SU-DHL-6 (cell line): ENCODE measurements at regions not wholly inside any gene's neighbourhood (a gene's known extent, or its start where the extent isn't known, plus 50 kb on each side); places are given as distances from the start of the nearest gene placed in this dataset.

ENCODE experiments used
- H2AFZ ChIP-seq: fragments of 200-600 bp; sonication (generic); 2 replicates; pipeline ENCODE4 v1.6.1; 2014; ENCODE audit warnings: low read depth, mild to moderate bottlenecking, moderate library complexity, mixed read lengths, antibody characterized with exemption, low read length; ENCODE audit not compliant: severe bottlenecking
- H3F3A ChIP-seq: fragments of 200-600 bp; shearing (Covaris generic); 2 replicates; pipeline ENCODE4 v1.6.0; 2016; ENCODE audit warnings: antibody characterized with exemption, mild to moderate bottlenecking; ENCODE audit not compliant: insufficient read depth
- H3K27ac ChIP-seq: fragments of 200-600 bp; sonication (generic); 2 replicates; pipeline ENCODE4 v1.5.1; 2016; ENCODE audit warnings: low read depth, mild to moderate bottlenecking, low read length, moderate library complexity, mixed read lengths
- H3K27me3 ChIP-seq: fragments of 200-600 bp; sonication (generic), shearing (Covaris generic); 2 replicates; pipeline ENCODE4 v1.6.0; 2014; ENCODE audit warnings: mild to moderate bottlenecking, low read length
- H3K36me3 ChIP-seq: fragments of 200-600 bp; sonication (generic); 2 replicates; pipeline ENCODE4 v1.6.1; 2014; ENCODE audit warnings: mild to moderate bottlenecking, low read length, mixed read lengths
- H3K4me2 ChIP-seq: fragments of 300-600, 200-600 bp; shearing (Covaris generic), sonication (generic); 2 replicates; pipeline ENCODE4 v1.6.0; 2014; ENCODE audit warnings: low read length, low read depth, mild to moderate bottlenecking; ENCODE audit not compliant: poor library complexity, severe bottlenecking
- H3K4me3 ChIP-seq: fragments of 200-600 bp; sonication (generic); 2 replicates; pipeline ENCODE4 v1.5.1; 2014; ENCODE audit warnings: antibody characterized with exemption, low read length, mild to moderate bottlenecking, mixed read lengths; ENCODE audit not compliant: insufficient read depth, poor library complexity, severe bottlenecking
- H3K79me2 ChIP-seq: fragments of 200-600 bp; sonication (generic); 2 replicates; pipeline ENCODE4 v1.6.1; 2014; ENCODE audit warnings: mild to moderate bottlenecking, low read length, moderate library complexity; ENCODE audit not compliant: insufficient read depth
- H3K9ac ChIP-seq: fragments of 200-600 bp; sonication (generic); 2 replicates; pipeline ENCODE4 v1.7.0; 2014; ENCODE audit warnings: mild to moderate bottlenecking, low read length
- H3K9me2 ChIP-seq: fragments of 200-600 bp; sonication (generic); replicated peaks from 2 replicates; pipeline ENCODE4 v1.6.1; 2014; ENCODE audit warnings: low read length; ENCODE audit not compliant: insufficient read depth
- H3K9me3 ChIP-seq: fragments of 200-600 bp; sonication (generic); 2 replicates; pipeline ENCODE4 v1.6.1; 2014; ENCODE audit warnings: low read length, mixed read lengths; ENCODE audit not compliant: insufficient read depth
- H4K20me1 ChIP-seq: fragments of 200-600 bp; sonication (generic); 2 replicates; pipeline ENCODE4 v1.6.1; 2014; ENCODE audit warnings: low read depth, mild to moderate bottlenecking, antibody characterized with exemption, low read length, moderate library complexity, mixed read lengths
- CTCF ChIP-seq: fragments of 200-600 bp; sonication (generic); IDR thresholded peaks from one replicate; pipeline ENCODE4 v1.5.1; 2017; ENCODE audit warnings: antibody characterized with exemption, mild to moderate bottlenecking, low read length, moderate library complexity; ENCODE audit not compliant: insufficient read depth, poor library complexity, severe bottlenecking
- EZH2phosphoT487 ChIP-seq: fragments of 200-600 bp; sonication (generic), shearing (Covaris generic); conservative IDR thresholded peaks from 2 replicates; pipeline ENCODE4 v1.6.1; 2018; ENCODE audit warnings: mild to moderate bottlenecking, antibody characterized with exemption, low read length, moderate library complexity, mixed read lengths

GRCh38 chr4:11587797-11588196 is 159.1 kb upstream of the HS3ST1 start:
- no peaks in the 10 kb centered on the region for H3K9me2 ChIP-seq

GRCh38 chr4:11585506-11585905 is 156.8 kb upstream of the HS3ST1 start:
- Histone ChIP-seq H2AFZ (no peak overlapping the region), H3K9me2 (no peaks in the 10 kb centered on the region), H3K27me3 (no peaks in the 10 kb centered on the region), H3K79me2 (no peaks in the 10 kb centered on the region), H4K20me1 (no peaks in the 10 kb centered on the region), H3K4me3 (no peak overlapping the region), H3F3A (no peaks in the 10 kb centered on the region), H3K36me3 (no peaks in the 10 kb centered on the region), H3K4me2 (no peak overlapping the region), H3K9ac (no peak overlapping the region), H3K27ac (no peak overlapping the region), H3K9me3 (no peaks in the 10 kb centered on the region)
- TF ChIP-seq EZH2phosphoT487 (no peak), CTCF (no peak)

More at GRCh38 chr4:11587797-11588196, 159.1 kb upstream of the HS3ST1 start:
- no peak overlapping the region for H2AFZ ChIP-seq
- H3K4me2 ChIP-seq: no peak overlapping the region
- no peak overlapping the region for H3K4me3 ChIP-seq
- no peak overlapping the region for H3K9ac ChIP-seq
- TF ChIP-seq EZH2phosphoT487 (no peak), CTCF (no peak)
- H3K9me3 ChIP-seq: no peaks in the 10 kb centered on the region
- H3F3A ChIP-seq: no peaks in the 10 kb centered on the region
- H4K20me1 ChIP-seq: no peaks in the 10 kb centered on the region
- H3K27me3 ChIP-seq: no peaks in the 10 kb centered on the region
- no peaks in the 10 kb centered on the region for H3K36me3 ChIP-seq
- no peak overlapping the region for H3K27ac ChIP-seq
- H3K79me2 ChIP-seq: no peaks in the 10 kb centered on the region

GRCh38 chr4:11568511-11568910 is 139.8 kb upstream of the HS3ST1 start:
- Histone ChIP-seq H3K4me2 (no peak overlapping the region), H3K9me2 (no peaks in the 10 kb centered on the region), H3K36me3 (no peaks in the 10 kb centered on the region), H3K27ac (no peak overlapping the region), H3K9ac (no peak overlapping the region), H2AFZ (no peak overlapping the region), H3K79me2 (no peaks in the 10 kb centered on the region), H3K9me3 (no peaks in the 10 kb centered on the region), H3K4me3 (no peak overlapping the region), H3F3A (no peaks in the 10 kb centered on the region), H4K20me1 (no peaks in the 10 kb centered on the region), H3K27me3 (no peaks in the 10 kb centered on the region)
- TF ChIP-seq EZH2phosphoT487: no peak
- no peak for TF ChIP-seq CTCF
